IPS DF 19.7 (cell line): ENCODE measurements at regions not wholly inside any gene's neighbourhood (a gene's known extent, or its start where the extent isn't known, plus 50 kb on each side); places are given as distances from the start of the nearest gene placed in this dataset.
"Not testable (repeated sequence)": the region's sequence is repeated elsewhere in the genome, so short reads cannot be mapped to it uniquely, and the experiment has no call there.

ENCODE experiments used
- DNase-seq: peaks from one replicate; pipeline ENCODE4 v3.0.0-alpha.2; 2013; ENCODE audit warnings: low read depth, low spot score

- not testable (repeated sequence) for DNase-seq
These were observed 1737.7 kb upstream of the DEFB115 start for GRCh38 chr20:29519610-29520241.

DNA sequence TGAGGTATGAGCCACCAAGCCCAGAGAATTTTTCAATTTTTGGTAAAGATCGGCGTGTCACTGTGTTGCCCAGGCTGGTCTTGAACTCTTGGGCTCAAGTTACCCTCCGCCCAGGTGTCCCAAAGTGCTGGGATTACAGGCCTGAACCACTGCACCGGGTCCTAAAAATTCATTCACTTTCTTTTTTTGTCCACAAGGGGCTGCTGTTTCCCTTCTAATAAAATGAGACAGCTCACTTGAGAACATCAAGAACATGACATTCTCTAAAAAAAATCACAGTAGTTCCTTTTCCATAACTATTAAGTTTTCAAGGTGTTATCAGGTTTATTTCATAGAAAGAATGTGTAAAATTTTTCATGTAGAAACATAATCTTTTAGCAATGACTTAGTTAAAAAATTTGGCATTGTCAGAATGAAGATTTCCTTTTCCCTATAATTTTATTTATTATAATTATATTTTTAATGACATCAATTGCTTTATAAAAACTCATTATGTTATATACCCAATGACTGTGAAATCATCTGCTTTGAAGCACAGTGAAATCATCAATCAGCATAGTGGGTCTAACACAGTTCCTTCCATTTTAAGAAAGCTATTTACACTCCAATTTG lies 1723.8 kb upstream of the DEFB115 start:
- DNase-seq: not testable (repeated sequence)

GRCh38 chr20:29566901-29567635 lies 1690.4 kb upstream of the DEFB115 start:
- not testable (repeated sequence) for DNase-seq

- not testable (repeated sequence) for DNase-seq
These were observed 1689.8 kb upstream of the DEFB115 start for GRCh38 chr20:29567671-29568070.

- not testable (repeated sequence) for DNase-seq
These were observed 1687.3 kb upstream of the DEFB115 start for GRCh38 chr20:29570126-29570525.

DNA sequence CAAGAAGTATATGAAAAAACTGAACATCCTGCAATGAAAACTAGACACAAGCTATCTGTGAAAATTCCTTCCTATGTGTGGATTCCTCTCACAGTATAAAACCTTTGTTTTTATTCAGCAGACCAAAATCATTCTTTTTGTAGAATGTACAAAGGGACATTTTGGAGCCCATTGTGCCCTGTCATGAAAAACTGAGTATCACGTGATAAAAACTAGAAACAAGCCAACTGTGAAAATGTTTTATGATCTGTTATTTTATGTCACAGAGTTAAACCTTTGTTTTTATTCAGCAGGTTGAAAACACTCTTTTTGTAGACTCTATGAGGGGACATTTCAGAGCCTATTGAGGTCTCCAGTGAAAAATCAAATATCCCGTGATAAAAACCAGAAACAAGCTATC lies 1667.9 kb upstream of the DEFB115 start:
- not testable (repeated sequence) for DNase-seq

GRCh38 chr20:29604163-29604562 lies 1653.3 kb upstream of the DEFB115 start:
- DNase-seq: not testable (repeated sequence)

DNA sequence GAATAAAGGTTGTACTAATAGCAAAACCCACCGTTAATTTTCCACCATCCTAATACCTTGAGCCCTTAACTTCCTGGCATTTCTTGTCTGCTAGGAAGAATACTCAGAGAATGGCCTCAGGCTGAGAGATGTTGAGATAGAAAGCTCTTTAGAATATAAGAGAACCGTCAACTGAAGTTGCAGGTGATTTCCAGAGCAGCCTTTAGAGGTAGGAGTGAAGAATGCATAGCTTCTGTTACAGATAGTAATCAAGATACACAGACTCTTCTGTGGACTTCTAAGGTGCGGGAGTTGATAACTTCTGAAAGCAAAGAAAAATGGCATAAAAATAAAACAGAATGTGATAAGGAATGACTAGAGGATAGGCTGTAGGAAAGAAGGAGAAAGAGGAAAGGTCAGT lies 1651.3 kb upstream of the DEFB115 start:
- not testable (repeated sequence) for DNase-seq

GRCh38 chr20:29629395-29629794 lies 1628.1 kb upstream of the DEFB115 start:
- not testable (repeated sequence) for DNase-seq
